ENCODE measurements at regions not wholly inside any gene's neighbourhood (a gene's known extent, or its start where the extent isn't known, plus 50 kb on each side); places are given as distances from the start of the nearest gene placed in this dataset.

DNA sequence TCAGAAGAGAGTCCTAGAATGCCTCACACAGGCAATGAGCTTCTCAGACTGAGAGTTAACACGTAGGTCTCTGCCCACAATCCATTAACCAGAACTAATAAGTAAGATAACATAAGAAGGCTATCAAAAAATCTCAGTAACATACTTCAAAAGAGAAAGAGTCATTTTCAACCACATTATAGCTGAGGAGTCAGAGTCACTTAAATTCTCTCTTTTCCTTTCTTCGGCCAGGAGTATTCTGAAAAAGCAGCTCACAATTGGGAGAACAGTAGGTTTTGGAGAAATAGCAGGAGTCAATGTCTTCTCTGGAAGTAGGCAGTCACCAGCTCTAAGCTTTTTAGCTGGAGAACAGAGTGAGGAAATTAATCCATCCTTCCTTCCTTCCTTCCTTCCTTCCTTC lies 1364.4 kb upstream of the NXPH2 start:
- no peak overlapping the region for H3K27ac ChIP-seq
- 57 to 75% (median 63%) methylated on average over 2 of the region's 2 CpGs for WGBS, 5 donors

DNA sequence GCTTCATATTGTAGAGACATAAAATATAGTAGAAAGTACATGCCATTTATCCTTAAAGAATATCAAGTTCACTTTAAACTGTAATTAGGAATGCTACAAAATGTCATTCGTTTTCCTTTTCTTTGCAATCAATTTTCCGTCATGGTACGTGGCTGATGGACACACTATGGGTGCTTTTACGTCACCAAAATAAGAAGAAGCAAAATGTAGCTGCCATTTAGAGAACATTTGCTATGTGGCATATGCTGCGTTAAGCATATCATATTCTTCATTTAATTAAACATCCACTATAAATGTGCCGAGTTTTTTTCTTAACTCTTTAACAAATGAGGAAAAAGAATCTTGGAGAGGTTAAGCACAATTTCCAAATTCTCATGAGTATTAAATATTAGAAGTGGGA lies 1358.5 kb upstream of the NXPH2 start:
- Histone ChIP-seq H3K27me3 (no peaks in the 10 kb centered on the region), H3K36me3 (no peaks in the 10 kb centered on the region), H3K4me3 (no peak overlapping the region), H3K9me3 (peaks cover 0 to 5% (median 0%) of the 10 kb centered on the region in 4 donors), H3K4me1 (no peaks in the 10 kb centered on the region), H3K27ac (no peak overlapping the region)
- intact Hi-C loops (cut with DNase I; ENCODE audit: low total_unique reads), result no loop called here
- no peak for DNase-seq
- no peak for TF ChIP-seq POLR2AphosphoS5 (IDR thresholded peaks at IDR 0.05)
- no peak for TF ChIP-seq EP300 (IDR thresholded peaks at IDR 0.05)
- TF ChIP-seq, protein P1, sequence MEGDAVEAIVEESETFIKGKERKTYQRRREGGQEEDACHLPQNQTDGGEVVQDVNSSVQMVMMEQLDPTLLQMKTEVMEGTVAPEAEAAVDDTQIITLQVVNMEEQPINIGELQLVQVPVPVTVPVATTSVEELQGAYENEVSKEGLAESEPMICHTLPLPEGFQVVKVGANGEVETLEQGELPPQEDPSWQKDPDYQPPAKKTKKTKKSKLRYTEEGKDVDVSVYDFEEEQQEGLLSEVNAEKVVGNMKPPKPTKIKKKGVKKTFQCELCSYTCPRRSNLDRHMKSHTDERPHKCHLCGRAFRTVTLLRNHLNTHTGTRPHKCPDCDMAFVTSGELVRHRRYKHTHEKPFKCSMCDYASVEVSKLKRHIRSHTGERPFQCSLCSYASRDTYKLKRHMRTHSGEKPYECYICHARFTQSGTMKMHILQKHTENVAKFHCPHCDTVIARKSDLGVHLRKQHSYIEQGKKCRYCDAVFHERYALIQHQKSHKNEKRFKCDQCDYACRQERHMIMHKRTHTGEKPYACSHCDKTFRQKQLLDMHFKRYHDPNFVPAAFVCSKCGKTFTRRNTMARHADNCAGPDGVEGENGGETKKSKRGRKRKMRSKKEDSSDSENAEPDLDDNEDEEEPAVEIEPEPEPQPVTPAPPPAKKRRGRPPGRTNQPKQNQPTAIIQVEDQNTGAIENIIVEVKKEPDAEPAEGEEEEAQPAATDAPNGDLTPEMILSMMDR (IDR thresholded peaks at IDR 0.05), result no peak
- no peak for TF ChIP-seq POLR2A (IDR thresholded peaks at IDR 0.05)
- WGBS, 5 donors, result 84 to 94% (median 92%) methylated on average over 6 of the region's 6 CpGs

More for the DNA sequence above, 1364.4 kb upstream of the NXPH2 start:
- H3K4me3 ChIP-seq, result no peak overlapping the region
- TF ChIP-seq EP300 (IDR thresholded peaks at IDR 0.05), result no peak
- H3K4me1 ChIP-seq, result no peaks in the 10 kb centered on the region
- DNase-seq, result no peak
- H3K9me3 ChIP-seq, result peaks cover 0 to 5% (median 0%) of the 10 kb centered on the region in 4 donors
- intact Hi-C loops (cut with DNase I; ENCODE audit: low total_unique reads), result no loop called here
- H3K36me3 ChIP-seq, result no peaks in the 10 kb centered on the region
- H3K27me3 ChIP-seq, result no peaks in the 10 kb centered on the region

DNA sequence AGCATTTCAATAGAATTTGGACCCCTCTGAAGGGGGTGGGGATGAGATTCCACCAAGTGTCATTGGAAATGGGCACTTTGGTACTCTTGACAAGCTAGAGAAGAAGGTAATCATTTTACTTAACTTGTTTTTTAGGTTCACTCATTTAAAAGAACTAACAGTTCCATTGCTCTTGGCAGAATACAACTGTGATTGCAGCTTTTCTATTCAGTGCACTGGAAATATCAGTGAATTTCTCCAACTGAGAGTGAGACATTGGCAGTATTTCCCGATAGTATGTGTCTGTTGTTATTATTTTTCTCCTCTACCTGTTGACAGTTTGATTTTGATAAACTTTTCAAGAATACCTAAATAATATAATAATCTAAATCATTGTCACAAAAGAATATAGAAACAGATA lies 1356.7 kb upstream of the NXPH2 start:
- no peak for DNase-seq
- intact Hi-C loops (cut with DNase I; ENCODE audit: low total_unique reads), result no loop called here
- Histone ChIP-seq H3K27me3 (no peaks in the 10 kb centered on the region), H3K27ac (no peak overlapping the region), H3K4me1 (no peaks in the 10 kb centered on the region), H3K4me3 (no peak overlapping the region), H3K9me3 (peaks cover 0 to 5% (median 0%) of the 10 kb centered on the region in 4 donors), H3K36me3 (no peaks in the 10 kb centered on the region)
- TF ChIP-seq POLR2A (IDR thresholded peaks at IDR 0.05), result no peak
- no peak for TF ChIP-seq EP300 (IDR thresholded peaks at IDR 0.05)
- no peak for TF ChIP-seq POLR2AphosphoS5 (IDR thresholded peaks at IDR 0.05)
- TF ChIP-seq, protein P1 (IDR thresholded peaks at IDR 0.05), result no peak
- 94 to 100% (median 96%) methylated on average over 1 of the region's 1 CpG for WGBS, 5 donors

DNA sequence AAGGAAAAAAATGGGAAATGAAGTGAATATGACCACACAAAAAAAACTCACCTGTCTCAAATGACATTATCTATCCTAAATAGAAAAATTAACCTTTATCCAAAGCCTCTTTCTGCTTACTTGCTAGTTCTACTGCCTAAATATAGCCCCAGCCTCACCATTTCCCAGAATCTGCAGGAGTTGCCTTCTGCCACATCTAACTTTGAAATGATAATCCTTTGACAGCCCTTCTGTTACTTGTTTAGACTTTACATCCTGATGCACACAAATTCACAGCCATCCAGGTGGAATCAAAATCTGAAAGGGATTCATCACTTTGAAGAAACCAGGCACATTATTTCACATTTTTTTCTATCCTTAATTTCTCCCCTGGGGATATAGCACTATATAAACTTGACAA lies 1356.2 kb upstream of the NXPH2 start:
- Histone ChIP-seq H3K27me3 (no peaks in the 10 kb centered on the region), H3K4me3 (no peak overlapping the region), H3K4me1 (no peaks in the 10 kb centered on the region), H3K27ac (no peak overlapping the region), H3K9me3 (peaks cover 0 to 2% (median 0%) of the 10 kb centered on the region in 4 donors), H3K36me3 (no peaks in the 10 kb centered on the region)
- TF ChIP-seq, protein P1 (IDR thresholded peaks at IDR 0.05), result no peak
- TF ChIP-seq POLR2AphosphoS5 (IDR thresholded peaks at IDR 0.05) (no peak), POLR2A (IDR thresholded peaks at IDR 0.05) (no peak), EP300 (IDR thresholded peaks at IDR 0.05) (no peak)
- intact Hi-C loops (cut with DNase I; ENCODE audit: low total_unique reads), result no loop called here
- no peak for DNase-seq

DNA sequence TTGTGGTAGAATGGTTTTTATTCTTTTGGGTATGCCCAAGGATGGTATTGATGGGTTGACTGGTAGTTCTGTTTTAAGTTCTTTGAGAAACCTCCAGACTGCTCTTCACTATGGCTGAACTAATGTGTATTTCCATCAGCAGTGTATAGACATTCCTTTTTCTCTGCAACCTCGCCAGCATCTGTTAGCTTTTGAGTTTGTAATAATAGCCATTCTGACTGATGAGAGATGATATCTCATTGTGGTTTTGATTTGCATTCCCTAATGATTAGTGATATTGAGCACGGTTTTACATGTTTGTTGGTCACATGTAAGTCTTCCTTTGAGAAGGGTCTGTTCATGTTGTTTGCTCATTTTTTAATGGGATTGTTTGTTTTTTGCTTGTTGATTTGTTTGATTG lies 1348.7 kb upstream of the NXPH2 start:
- WGBS, 5 donors, result 59 to 81% (median 70%) methylated on average over 2 of the region's 2 CpGs
- TF ChIP-seq POLR2AphosphoS5 (IDR thresholded peaks at IDR 0.05) (no peak), POLR2A (IDR thresholded peaks at IDR 0.05) (no peak), EP300 (IDR thresholded peaks at IDR 0.05) (no peak)
- TF ChIP-seq, protein P1 (IDR thresholded peaks at IDR 0.05), result no peak
- no peak for DNase-seq
- Histone ChIP-seq H3K9me3 (no peaks in the 10 kb centered on the region), H3K4me1 (no peaks in the 10 kb centered on the region), H3K27ac (no peak overlapping the region), H3K27me3 (no peaks in the 10 kb centered on the region), H3K36me3 (no peaks in the 10 kb centered on the region), H3K4me3 (no peak overlapping the region)
- intact Hi-C loops (cut with DNase I; ENCODE audit: low total_unique reads), result no loop called here
